HG03139 (cell line): ENCODE measurements at regions not wholly inside any gene's neighbourhood (a gene's known extent, or its start where the extent isn't known, plus 50 kb on each side); places are given as distances from the start of the nearest gene placed in this dataset.

Source experiments
- ATAC-seq: cut with Tn5 transposase; IDR thresholded peaks from one replicate; pipeline ENCODE4 v1.9.1; 2021; ENCODE audit not compliant: unreplicated experiment

- ATAC-seq = no peak
Observed at GRCh38 chr20:1720845-1721475, 63.4 kb upstream of the SIRPG start.

- ATAC-seq = no peak
Observed at GRCh38 chr20:1720226-1720625, 62.6 kb upstream of the SIRPG start.

- no peak for ATAC-seq
Observed at GRCh38 chr20:1718604-1719384, 61.2 kb upstream of the SIRPG start.

GRCh38 chr20:1712634-1713624 lies 55.4 kb upstream of the SIRPG start:
- ATAC-seq = no peak

- ATAC-seq = no peak
Observed at GRCh38 chr20:1711826-1712601, 54.4 kb upstream of the SIRPG start.

GRCh38 chr20:1711266-1711665 lies 53.7 kb upstream of the SIRPG start:
- ATAC-seq = no peak

- ATAC-seq = no peak
Observed at GRCh38 chr20:1710484-1710883, 52.9 kb upstream of the SIRPG start.

GRCh38 chr20:1707588-1708449 lies 50.2 kb upstream of the SIRPG start:
- ATAC-seq = no peak
